ENCODE measurements at regions not wholly inside any gene's neighbourhood (a gene's known extent, or its start where the extent isn't known, plus 50 kb on each side); places are given as distances from the start of the nearest gene placed in this dataset.
"Not testable (repeated sequence)": the region's sequence is repeated elsewhere in the genome, so short reads cannot be mapped to it uniquely, and the experiment has no call there.

DNA sequence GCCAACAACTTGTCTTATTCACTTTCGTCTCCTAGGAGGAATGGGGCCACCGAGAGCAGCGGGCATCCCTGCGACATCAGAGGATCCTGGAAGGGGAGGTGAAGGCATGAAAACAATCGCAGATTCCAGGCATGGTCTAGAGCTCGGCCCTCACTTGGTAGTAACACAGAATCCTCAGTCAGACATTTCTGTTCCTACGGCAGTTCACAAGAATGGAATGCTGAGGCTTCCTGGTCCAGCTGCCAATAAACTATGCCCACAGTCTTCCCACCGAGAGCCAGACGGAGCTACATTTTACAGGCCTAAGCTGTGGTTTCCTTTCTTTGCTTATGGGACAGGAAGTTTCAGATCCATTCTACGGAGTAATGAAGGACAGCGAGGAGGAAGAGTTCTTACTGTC lies 75.8 kb downstream of the OR13A1 start:
- H3K4me3 ChIP-seq, result no peak overlapping the region
- no peak overlapping the region for H3K27ac ChIP-seq
- intact Hi-C loops (cut with DNase I), result no loop called here

DNA sequence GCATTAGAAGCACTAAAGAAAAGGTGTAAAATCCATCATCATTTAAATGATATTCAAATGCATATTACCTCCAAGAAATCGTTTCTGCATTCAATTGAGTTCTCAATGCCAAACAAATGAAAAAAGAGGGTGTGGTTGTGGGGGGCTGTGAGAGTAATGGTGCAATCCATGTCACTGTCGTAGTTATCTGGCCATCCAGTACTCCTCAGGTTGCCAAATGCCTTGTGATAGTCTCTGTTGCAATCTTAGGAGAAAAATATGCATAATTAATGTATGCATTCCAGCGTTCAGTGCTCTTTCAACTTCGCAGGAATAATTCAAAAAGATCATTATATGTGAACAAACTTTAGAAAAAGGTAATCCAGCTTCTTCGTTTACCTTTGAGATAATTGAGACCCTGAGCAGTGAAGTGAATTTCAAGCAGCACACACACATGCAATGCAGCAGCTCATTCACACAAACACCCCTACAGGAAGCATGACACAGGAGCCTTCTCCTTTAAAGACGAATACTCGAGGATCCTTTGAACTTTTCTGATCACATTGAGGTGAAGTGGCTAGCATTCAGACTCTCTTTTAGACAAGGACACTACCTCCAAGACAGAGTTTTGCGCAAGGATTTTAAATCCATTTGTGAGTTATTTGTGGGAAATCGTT lies 73.4 kb downstream of the OR13A1 start:
- intact Hi-C loops (cut with DNase I), result no loop called here
- WGBS, result 43% methylated on average over 9 of the region's 9 CpGs
- no peak for TF ChIP-seq POLR2A (IDR thresholded peaks at IDR 0.05)
- TF ChIP-seq, protein P1, sequence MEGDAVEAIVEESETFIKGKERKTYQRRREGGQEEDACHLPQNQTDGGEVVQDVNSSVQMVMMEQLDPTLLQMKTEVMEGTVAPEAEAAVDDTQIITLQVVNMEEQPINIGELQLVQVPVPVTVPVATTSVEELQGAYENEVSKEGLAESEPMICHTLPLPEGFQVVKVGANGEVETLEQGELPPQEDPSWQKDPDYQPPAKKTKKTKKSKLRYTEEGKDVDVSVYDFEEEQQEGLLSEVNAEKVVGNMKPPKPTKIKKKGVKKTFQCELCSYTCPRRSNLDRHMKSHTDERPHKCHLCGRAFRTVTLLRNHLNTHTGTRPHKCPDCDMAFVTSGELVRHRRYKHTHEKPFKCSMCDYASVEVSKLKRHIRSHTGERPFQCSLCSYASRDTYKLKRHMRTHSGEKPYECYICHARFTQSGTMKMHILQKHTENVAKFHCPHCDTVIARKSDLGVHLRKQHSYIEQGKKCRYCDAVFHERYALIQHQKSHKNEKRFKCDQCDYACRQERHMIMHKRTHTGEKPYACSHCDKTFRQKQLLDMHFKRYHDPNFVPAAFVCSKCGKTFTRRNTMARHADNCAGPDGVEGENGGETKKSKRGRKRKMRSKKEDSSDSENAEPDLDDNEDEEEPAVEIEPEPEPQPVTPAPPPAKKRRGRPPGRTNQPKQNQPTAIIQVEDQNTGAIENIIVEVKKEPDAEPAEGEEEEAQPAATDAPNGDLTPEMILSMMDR (IDR thresholded peaks at IDR 0.05), result no peak
- TF ChIP-seq POLR2AphosphoS5 (IDR thresholded peaks at IDR 0.05), result no peak
- Histone ChIP-seq H3K27ac (no peak overlapping the region), H3K36me3 (no peaks in the 10 kb centered on the region), H3K4me3 (no peak overlapping the region), H3K9me3 (no peaks in the 10 kb centered on the region), H3K4me1 (replicated peaks) (no peaks in the 10 kb centered on the region), H3K27me3 (replicated peaks; ENCODE audit: insufficient read depth) (no peaks in the 10 kb centered on the region)
- DNase-seq (ENCODE audit: low spot score), result no peak

More for the DNA sequence above, 75.8 kb downstream of the OR13A1 start:
- no peaks in the 10 kb centered on the region for H3K27me3 ChIP-seq (replicated peaks; ENCODE audit: insufficient read depth)
- TF ChIP-seq POLR2AphosphoS5 (IDR thresholded peaks at IDR 0.05), result no peak
- TF ChIP-seq POLR2A (IDR thresholded peaks at IDR 0.05), result no peak
- TF ChIP-seq, protein P1 (IDR thresholded peaks at IDR 0.05), result no peak
- DNase-seq (ENCODE audit: low spot score), result no peak
- H3K4me1 ChIP-seq (replicated peaks), result no peaks in the 10 kb centered on the region
- no peaks in the 10 kb centered on the region for H3K9me3 ChIP-seq
- WGBS, result 55% methylated on average over 11 of the region's 11 CpGs
- H3K36me3 ChIP-seq, result no peaks in the 10 kb centered on the region

DNA sequence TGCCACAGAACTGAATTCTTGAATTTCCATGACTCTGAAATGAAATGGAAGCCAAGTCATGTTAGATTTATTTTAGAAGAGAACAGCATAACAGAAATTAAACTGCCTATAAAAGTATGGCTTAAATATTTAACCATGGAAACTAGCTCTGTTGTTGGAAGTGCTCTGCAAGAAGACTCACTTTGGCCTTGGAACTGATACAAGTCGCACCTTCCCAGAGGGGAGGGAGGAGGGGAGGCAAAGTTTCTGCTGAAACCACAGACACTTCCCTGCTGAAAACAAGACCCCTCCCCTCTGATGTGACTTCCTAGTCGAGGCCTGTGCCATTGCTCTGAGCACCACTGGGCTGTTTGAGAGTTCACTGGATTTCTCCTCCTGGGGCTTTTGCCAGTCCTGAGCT lies 72.1 kb downstream of the OR13A1 start:
- DNase-seq (ENCODE audit: low spot score), result no peak
- no peak for TF ChIP-seq POLR2A (IDR thresholded peaks at IDR 0.05)
- no peak for TF ChIP-seq POLR2AphosphoS5 (IDR thresholded peaks at IDR 0.05)
- TF ChIP-seq, protein P1 (IDR thresholded peaks at IDR 0.05), result no peak
- no peaks in the 10 kb centered on the region for H3K9me3 ChIP-seq
- H3K4me3 ChIP-seq, result no peak overlapping the region
- no peak overlapping the region for H3K27ac ChIP-seq
- H3K27me3 ChIP-seq (replicated peaks; ENCODE audit: insufficient read depth), result no peaks in the 10 kb centered on the region
- WGBS, result 79% methylated on average over 2 of the region's 2 CpGs
- no peaks in the 10 kb centered on the region for H3K4me1 ChIP-seq (replicated peaks)
- intact Hi-C loops (cut with DNase I), result no loop called here
- no peaks in the 10 kb centered on the region for H3K36me3 ChIP-seq

DNA sequence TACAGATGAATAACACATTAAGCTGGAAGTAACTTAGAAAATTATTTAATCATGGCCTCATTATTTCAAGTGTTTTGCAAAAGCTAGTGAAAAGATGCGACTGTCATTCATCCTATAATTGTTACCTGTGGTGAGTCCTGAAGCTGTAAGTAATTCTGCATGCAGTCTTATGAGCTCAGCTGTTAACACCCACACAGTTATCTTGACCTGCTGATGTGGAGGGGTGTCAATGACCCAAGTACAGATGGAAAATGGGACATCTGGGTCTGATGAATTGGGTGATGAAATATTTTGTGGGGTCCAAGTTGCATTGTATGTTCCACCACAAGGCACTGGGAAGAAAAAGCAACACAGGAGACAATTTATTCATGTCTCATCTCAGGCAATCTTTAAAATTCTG lies 68.9 kb downstream of the OR13A1 start:
- no peak for TF ChIP-seq POLR2AphosphoS5 (IDR thresholded peaks at IDR 0.05)
- no peak for TF ChIP-seq POLR2A (IDR thresholded peaks at IDR 0.05)
- TF ChIP-seq, protein P1 (IDR thresholded peaks at IDR 0.05), result no peak
- intact Hi-C loops (cut with DNase I), result no loop called here

DNA sequence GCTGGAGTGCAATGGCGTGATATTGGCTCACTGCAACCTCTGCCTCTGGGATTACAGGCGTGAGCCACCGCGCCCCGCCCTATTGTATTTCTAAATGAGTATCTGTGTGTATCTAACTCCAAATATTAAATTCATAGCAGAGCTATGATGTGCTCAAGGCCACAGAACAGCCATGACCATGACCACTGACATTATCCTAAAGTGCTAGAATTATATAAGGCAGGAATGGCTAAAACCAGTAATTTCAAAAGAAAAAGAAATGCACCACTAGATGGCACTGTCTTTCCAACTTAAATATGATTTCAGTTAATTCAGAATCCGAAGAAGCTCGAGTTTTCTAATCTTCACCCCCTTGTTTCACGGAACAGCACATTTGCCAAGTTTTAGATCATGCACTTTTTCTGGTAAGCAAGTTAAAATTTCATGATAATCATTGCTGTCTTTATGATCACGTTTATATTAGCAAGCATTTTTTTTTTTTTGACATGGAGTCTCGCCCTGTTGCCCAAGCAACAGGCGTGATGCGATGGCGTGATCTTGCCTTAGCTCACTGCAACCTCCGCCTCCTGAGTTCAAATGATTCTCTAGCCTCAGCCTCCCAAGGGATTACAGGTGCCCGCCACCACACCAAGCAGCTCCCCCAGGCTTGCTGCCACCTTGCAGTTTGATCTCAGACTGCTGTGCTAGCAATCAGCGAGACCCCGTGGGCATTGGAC lies 65.3 kb downstream of the OR13A1 start:
- no peaks in the 10 kb centered on the region for H3K9me3 ChIP-seq
- no peaks in the 10 kb centered on the region for H3K4me1 ChIP-seq (replicated peaks)
- H3K27ac ChIP-seq, result no peak overlapping the region
- H3K27me3 ChIP-seq (replicated peaks; ENCODE audit: insufficient read depth), result no peaks in the 10 kb centered on the region
- WGBS, result 56% methylated on average over 17 of the region's 17 CpGs
- H3K4me3 ChIP-seq, result no peak overlapping the region
- TF ChIP-seq POLR2A (IDR thresholded peaks at IDR 0.05) (no peak), POLR2AphosphoS5 (IDR thresholded peaks at IDR 0.05) (no peak)
- TF ChIP-seq, protein P1 (IDR thresholded peaks at IDR 0.05), result peak in 3 of 4 experiments; percentile 55 to 66 (median 60)
- DNase-seq (ENCODE audit: low spot score), result peak; percentile 22
- intact Hi-C loops (cut with DNase I), result no loop called here
- H3K36me3 ChIP-seq, result no peaks in the 10 kb centered on the region

More for the DNA sequence above, 68.9 kb downstream of the OR13A1 start:
- Histone ChIP-seq H3K27ac (no peak overlapping the region), H3K4me1 (replicated peaks) (no peaks in the 10 kb centered on the region), H3K4me3 (no peak overlapping the region), H3K9me3 (no peaks in the 10 kb centered on the region), H3K36me3 (no peaks in the 10 kb centered on the region), H3K27me3 (replicated peaks; ENCODE audit: insufficient read depth) (no peaks in the 10 kb centered on the region)
- 86% methylated on average over 1 of the region's 1 CpG for WGBS
- no peak for DNase-seq (ENCODE audit: low spot score)

DNA sequence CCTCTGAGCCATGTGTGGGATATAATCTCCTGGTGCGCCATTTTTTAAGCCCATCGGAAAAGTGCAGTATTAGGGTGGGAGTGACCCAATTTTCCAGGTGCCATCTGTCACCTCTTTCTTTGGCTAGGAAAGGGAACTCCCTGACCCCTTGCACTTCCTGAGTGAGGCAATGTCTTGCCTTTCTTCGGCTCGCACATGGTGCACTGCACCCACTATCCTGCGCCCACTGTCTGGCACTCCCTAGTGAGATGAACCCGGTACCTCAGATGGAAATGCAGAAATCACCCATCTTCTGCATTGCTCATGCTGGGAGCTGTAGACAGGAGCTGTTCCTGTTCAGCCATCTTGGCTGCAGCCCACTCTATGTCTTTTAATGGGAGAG lies 64.7 kb downstream of the OR13A1 start:
- DNase-seq (ENCODE audit: low spot score); H3K36me3 ChIP-seq; H3K27me3 ChIP-seq (replicated peaks; ENCODE audit: insufficient read depth); H3K27ac ChIP-seq; H3K9me3 ChIP-seq; intact Hi-C loops (cut with DNase I); H3K4me1 ChIP-seq (replicated peaks); H3K4me3 ChIP-seq: not testable (repeated sequence)
- WGBS, result 78% methylated on average over 6 of the region's 6 CpGs
